PC-3 (cell line): ENCODE measurements at regions not wholly inside any gene's neighbourhood (a gene's known extent, or its start where the extent isn't known, plus 50 kb on each side); places are given as distances from the start of the nearest gene placed in this dataset.

Source experiments
- CTCF ChIP-seq: fragments of 300-600 bp; sonication (generic); conservative IDR thresholded peaks from 2 replicates; pipeline ENCODE4 v1.5.1; 2017; ENCODE audit warnings: antibody characterized with exemption, low read depth, mild to moderate bottlenecking, low read length
- EZH2 ChIP-seq: fragments of 300-600 bp; sonication (generic); IDR thresholded peaks from one replicate; pipeline ENCODE4 v1.6.1; 2017; ENCODE audit warnings: antibody characterized with exemption, mild to moderate bottlenecking, low read length; ENCODE audit not compliant: unreplicated experiment
- EZH2phosphoT487 ChIP-seq: fragments of 300-600 bp; sonication (generic); IDR thresholded peaks from 2 replicates; pipeline ENCODE4 v1.6.1; 2018; ENCODE audit warnings: mild to moderate bottlenecking, antibody characterized with exemption, low read length, borderline replicate concordance

- TF ChIP-seq EZH2 (no peak), CTCF (no peak), EZH2phosphoT487 (no peak)
These were observed 65.4 kb upstream of the SLC6A6 start for GRCh38 chr3:14336749-14337598.
